ENCODE measurements at regions not wholly inside any gene's neighbourhood (a gene's known extent, or its start where the extent isn't known, plus 50 kb on each side); places are given as distances from the start of the nearest gene placed in this dataset.
"Not testable (repeated sequence)": the region's sequence is repeated elsewhere in the genome, so short reads cannot be mapped to it uniquely, and the experiment has no call there.

DNA sequence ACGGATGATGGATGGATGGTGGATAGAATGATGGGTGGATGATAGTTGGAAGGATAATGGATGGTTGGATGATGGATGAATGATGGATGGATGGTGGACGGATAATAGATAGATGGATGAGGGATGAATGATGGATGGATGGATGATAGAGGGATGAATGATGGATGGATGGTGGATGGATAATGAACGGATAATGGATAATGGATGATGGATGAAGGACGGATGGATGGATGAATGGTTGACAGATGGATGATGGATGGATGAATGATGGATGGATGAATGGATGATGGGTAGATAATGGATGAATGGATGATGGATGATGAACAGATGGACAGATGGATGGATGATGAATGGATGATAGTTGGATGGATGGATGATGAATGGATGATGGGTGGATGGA lies 255.1 kb downstream of the NPHP4 start:
- Mint-ChIP-seq H3K27ac (no peak overlapping the region), H3K4me1 (no peaks in the 10 kb centered on the region), H3K4me3 (no peak overlapping the region), H3K9me3 (no peaks in the 10 kb centered on the region), H3K27me3 (no peaks in the 10 kb centered on the region), H3K36me3 (no peaks in the 10 kb centered on the region)
- DNase-seq, result no peak

DNA sequence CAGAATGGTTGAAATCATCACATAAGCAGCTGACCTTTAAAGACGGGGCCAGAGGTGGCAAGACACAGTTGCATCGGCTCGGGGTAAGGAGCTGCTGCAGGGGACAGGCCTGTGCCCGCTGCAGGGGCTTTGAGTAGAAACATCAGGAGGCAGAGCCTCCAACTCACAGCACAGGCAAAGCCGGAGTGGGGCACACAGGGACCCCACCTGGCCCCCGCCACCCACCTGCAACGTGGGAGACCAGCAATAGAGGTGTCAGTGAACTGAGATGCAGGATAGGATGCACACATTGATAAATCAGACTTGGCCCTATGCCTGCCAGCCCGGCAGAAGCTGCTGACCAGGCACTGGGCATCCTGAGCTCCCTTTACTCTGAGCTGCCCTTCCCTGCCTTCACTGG lies 257.2 kb downstream of the NPHP4 start:
- no peaks in the 10 kb centered on the region for H3K36me3 Mint-ChIP-seq
- peaks cover 3% of the 10 kb centered on the region for H3K27me3 Mint-ChIP-seq
- no peak overlapping the region for H3K4me3 Mint-ChIP-seq
- no peaks in the 10 kb centered on the region for H3K9me3 Mint-ChIP-seq
- DNase-seq, result no peak
- no peaks in the 10 kb centered on the region for H3K4me1 Mint-ChIP-seq
- no peak overlapping the region for H3K27ac Mint-ChIP-seq

GRCh38 chr1:5734414-5734813 lies 257.8 kb downstream of the NPHP4 start:
- peaks cover 5% of the 10 kb centered on the region for H3K27me3 Mint-ChIP-seq
- no peaks in the 10 kb centered on the region for H3K4me1 Mint-ChIP-seq
- no peak overlapping the region for H3K4me3 Mint-ChIP-seq
- no peaks in the 10 kb centered on the region for H3K9me3 Mint-ChIP-seq
- no peak for DNase-seq
- H3K27ac Mint-ChIP-seq, result no peak overlapping the region
- H3K36me3 Mint-ChIP-seq, result no peaks in the 10 kb centered on the region

DNA sequence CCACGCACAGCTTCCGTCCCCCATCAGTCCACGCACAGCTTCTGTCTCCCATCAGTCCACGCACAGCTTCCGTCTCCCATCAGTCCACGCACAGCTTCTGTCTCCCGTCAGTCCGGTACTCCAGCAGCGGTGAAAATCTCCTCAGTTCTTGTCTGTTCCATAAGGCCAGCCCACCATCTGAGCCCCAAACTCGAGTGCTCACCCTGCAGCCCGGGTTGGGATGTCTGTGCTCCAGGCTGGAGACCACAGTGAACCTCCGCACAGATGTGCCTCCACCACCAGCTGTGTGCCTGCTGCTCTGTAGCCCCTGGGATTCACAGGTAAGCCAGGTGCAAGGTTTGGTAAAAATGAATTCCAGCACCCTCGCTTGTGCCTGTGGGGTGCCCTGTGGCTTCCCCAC lies 258.6 kb downstream of the NPHP4 start:
- no peaks in the 10 kb centered on the region for H3K9me3 Mint-ChIP-seq
- no peak overlapping the region for H3K4me3 Mint-ChIP-seq
- H3K36me3 Mint-ChIP-seq, result no peaks in the 10 kb centered on the region
- H3K4me1 Mint-ChIP-seq, result no peaks in the 10 kb centered on the region
- H3K27me3 Mint-ChIP-seq, result peaks cover 5% of the 10 kb centered on the region
- H3K27ac Mint-ChIP-seq, result no peak overlapping the region
- DNase-seq, result no peak

- Mint-ChIP-seq H3K36me3 (no peaks in the 10 kb centered on the region), H3K4me1 (no peaks in the 10 kb centered on the region), H3K9me3 (no peaks in the 10 kb centered on the region), H3K27ac (peak overlapping the region; percentile 58), H3K27me3 (peaks cover 5% of the 10 kb centered on the region), H3K4me3 (no peak overlapping the region)
- no peak for DNase-seq
These were observed 261.2 kb downstream of the NPHP4 start for GRCh38 chr1:5731110-5731423.

GRCh38 chr1:5730272-5731109 lies 261.7 kb downstream of the NPHP4 start:
- Mint-ChIP-seq H3K4me1 (no peaks in the 10 kb centered on the region), H3K27ac (no peak overlapping the region), H3K4me3 (no peak overlapping the region), H3K36me3 (no peaks in the 10 kb centered on the region), H3K27me3 (peaks cover 5% of the 10 kb centered on the region), H3K9me3 (no peaks in the 10 kb centered on the region)
- no peak for DNase-seq

DNA sequence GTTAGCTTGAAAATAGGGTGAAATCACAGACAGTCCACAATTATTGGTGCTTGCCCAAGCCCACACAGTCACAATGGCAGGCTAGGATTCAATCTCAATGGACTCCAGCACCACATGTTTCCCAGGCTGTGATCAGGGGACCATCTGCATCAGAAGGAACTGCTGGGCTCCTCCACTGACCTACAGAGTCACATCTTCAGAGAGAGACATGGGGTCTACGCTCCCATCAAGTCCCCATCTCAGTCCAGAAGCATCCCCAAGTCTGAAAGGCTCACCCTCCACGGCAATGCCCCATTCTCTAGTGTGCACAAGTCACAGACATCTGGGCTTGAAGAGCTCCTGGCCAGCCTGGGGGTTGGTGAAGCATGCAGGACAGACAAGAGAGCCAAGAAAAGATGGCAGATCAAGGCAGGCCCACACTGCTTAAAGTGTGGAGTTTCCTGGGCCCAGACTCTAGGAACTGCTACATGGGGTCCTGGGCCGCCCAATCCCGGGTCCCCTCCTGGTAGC lies 262.5 kb downstream of the NPHP4 start:
- Mint-ChIP-seq H3K9me3 (no peaks in the 10 kb centered on the region), H3K4me1 (no peaks in the 10 kb centered on the region), H3K4me3 (no peak overlapping the region), H3K27ac (no peak overlapping the region), H3K36me3 (no peaks in the 10 kb centered on the region), H3K27me3 (peaks cover 9% of the 10 kb centered on the region)
- DNase-seq, result no peak

DNA sequence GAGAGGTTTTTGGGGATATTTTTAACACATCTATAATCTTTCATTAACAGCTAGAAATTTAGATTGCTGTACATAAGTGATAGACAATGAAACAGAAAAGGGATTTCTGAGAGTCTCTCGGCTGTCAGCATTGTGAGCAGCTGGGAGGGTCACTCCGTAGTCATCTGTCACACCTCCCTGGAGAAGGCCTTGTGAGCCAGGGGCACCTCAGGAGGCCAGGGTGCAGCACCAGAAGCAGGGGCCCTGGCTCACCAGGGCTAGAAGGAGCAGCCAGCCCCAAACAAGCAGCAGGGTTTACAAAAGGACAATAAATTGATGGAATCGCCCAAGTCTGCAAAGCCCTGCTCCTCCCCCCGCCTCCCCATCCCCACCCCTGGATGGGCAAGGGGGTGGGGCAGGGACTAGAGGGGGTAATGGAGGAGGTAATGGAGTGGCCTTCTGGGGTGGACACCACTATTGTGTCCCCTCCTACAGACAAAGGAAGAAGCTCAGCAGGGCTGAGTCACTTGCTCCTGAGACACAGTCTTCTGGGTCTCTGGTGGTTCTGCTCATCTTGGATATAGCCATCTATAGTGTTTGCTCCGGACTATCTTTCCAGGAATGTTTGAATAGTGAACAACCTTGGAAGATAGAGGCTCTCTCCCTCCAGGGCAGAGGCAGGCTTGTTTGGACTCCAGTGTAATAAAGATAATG lies 263.4 kb downstream of the NPHP4 start:
- H3K27me3 Mint-ChIP-seq, result peaks cover 9% of the 10 kb centered on the region
- no peaks in the 10 kb centered on the region for H3K9me3 Mint-ChIP-seq
- no peak overlapping the region for H3K27ac Mint-ChIP-seq
- no peaks in the 10 kb centered on the region for H3K36me3 Mint-ChIP-seq
- H3K4me3 Mint-ChIP-seq, result no peak overlapping the region
- no peak for DNase-seq
- H3K4me1 Mint-ChIP-seq, result no peaks in the 10 kb centered on the region

DNA sequence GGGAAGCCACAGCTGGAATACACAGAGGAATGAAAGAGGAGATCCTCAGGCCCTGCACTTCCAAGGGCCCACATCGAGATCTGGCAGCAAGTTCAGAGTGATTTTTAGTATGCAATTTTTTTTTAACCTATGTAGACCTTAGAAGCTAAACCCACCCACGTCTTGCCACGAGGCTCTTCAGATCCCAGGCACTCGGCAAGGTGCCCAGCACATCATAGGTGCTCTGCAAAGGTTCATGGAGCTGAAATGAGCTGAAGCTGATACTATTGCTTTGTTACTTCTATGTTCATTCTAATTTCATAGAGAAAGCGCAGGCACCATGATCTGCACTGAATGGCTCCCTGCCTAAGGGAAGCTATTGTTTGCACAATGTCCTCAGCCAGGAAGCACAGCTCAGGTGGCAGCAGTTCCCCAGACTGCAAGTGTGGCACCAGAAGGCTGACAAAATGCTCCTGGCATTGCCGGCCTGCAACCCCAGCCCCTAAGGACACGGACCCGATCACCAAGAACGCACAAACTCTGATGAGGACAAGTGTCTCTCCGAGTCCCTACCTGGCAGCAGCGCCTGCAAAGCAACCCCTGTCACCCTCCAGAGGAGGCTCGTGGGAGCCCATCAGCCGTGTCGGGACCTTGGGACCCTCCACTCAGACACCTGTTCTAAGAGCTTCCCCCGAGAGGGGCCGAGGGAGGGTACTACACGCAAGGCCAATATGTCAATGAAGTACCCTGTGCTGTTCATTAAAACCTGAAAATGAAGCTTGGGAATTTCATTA lies 264.2 kb downstream of the NPHP4 start:
- no peak overlapping the region for H3K4me3 Mint-ChIP-seq
- no peak for DNase-seq
- H3K9me3 Mint-ChIP-seq, result no peaks in the 10 kb centered on the region
- H3K36me3 Mint-ChIP-seq, result no peaks in the 10 kb centered on the region
- no peak overlapping the region for H3K27ac Mint-ChIP-seq
- no peaks in the 10 kb centered on the region for H3K4me1 Mint-ChIP-seq
- H3K27me3 Mint-ChIP-seq, result peaks cover 9% of the 10 kb centered on the region

DNA sequence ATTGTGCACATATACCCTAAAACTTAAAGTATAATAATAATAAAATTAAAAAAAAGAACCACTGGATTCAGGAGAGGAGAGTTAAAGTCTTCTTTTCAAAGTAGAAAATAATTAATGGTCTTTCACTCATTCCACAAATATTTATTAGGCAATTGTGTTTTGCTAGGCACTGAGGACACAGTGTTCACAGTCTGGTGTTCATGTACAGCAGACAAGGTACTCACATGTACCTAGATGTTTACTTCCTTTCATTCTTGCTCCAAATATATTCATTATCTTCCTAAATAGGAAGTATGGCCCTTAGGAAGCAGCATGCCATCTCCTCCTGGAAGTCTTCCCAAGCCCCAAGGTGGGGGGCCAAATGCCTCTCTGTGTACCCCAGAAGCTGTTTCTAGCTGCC lies 265.0 kb downstream of the NPHP4 start:
- Mint-ChIP-seq H3K27ac (no peak overlapping the region), H3K4me3 (no peak overlapping the region), H3K9me3 (no peaks in the 10 kb centered on the region), H3K36me3 (no peaks in the 10 kb centered on the region), H3K27me3 (peaks cover 9% of the 10 kb centered on the region), H3K4me1 (no peaks in the 10 kb centered on the region)
- no peak for DNase-seq

DNA sequence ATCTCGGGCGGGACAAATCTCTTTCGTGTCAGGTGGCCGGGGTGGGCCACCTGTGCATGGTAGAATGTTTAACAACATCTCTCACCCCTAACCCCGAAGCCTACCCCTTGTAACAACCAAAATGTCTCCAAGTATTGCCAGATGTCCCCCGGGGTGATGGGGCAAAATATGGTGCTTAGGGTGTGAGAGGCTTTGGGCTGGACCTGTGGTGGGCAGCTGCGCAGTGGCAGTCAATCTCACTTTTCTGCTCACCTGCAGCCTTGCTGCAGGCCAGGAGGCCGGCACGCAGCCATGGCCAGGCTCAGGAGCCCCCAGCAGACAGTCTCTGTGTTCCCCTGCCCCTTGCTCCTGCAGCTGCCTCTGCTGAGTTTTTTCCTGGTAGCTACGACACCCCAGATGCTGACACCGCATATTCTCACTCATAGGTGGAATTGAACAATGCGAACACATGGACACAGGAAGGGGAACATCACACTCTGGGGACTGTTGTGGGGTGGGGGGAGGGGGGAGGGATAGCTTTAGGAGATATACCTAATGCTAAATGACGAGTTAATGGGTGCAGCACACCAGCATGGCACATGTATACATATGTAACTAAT lies 265.5 kb downstream of the NPHP4 start:
- not testable (repeated sequence) for H3K27ac Mint-ChIP-seq, H3K36me3 Mint-ChIP-seq, DNase-seq, H3K27me3 Mint-ChIP-seq, H3K4me3 Mint-ChIP-seq, H3K4me1 Mint-ChIP-seq, H3K9me3 Mint-ChIP-seq

- no peak for DNase-seq
- no peak overlapping the region for H3K27ac Mint-ChIP-seq
- H3K9me3 Mint-ChIP-seq, result no peaks in the 10 kb centered on the region
- no peaks in the 10 kb centered on the region for H3K4me1 Mint-ChIP-seq
- peaks cover 9% of the 10 kb centered on the region for H3K27me3 Mint-ChIP-seq
- no peak overlapping the region for H3K4me3 Mint-ChIP-seq
- H3K36me3 Mint-ChIP-seq, result no peaks in the 10 kb centered on the region
These were observed 266.2 kb downstream of the NPHP4 start for GRCh38 chr1:5725855-5726585.

DNA sequence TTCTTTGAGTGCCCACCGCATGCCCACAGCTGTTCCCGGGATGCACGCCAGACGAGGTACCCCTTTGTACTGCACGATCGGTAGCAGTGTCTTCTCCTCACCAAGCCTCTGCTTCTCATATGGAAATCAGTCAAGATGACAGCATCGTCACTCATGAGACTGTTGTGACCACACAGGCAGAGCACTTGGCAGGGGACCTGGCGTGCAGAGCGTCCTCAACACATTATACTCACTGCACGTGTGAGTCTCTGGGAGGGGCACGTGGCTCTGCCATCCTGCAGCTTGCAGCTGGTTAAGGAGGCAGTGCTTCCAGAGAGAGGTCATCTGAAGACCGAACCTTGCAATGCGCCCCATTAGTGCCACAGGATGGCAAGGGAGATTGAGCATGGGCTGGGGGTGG lies 266.8 kb downstream of the NPHP4 start:
- DNase-seq, result no peak
- H3K27ac Mint-ChIP-seq, result no peak overlapping the region
- H3K36me3 Mint-ChIP-seq, result no peaks in the 10 kb centered on the region
- peaks cover 9% of the 10 kb centered on the region for H3K27me3 Mint-ChIP-seq
- no peaks in the 10 kb centered on the region for H3K4me1 Mint-ChIP-seq
- no peaks in the 10 kb centered on the region for H3K9me3 Mint-ChIP-seq
- no peak overlapping the region for H3K4me3 Mint-ChIP-seq

- Mint-ChIP-seq H3K4me1 (no peaks in the 10 kb centered on the region), H3K27ac (no peak overlapping the region), H3K36me3 (no peaks in the 10 kb centered on the region), H3K27me3 (peaks cover 4% of the 10 kb centered on the region), H3K4me3 (no peak overlapping the region), H3K9me3 (no peaks in the 10 kb centered on the region)
- DNase-seq, result no peak
These were observed 267.4 kb downstream of the NPHP4 start for GRCh38 chr1:5724847-5725246.
